ENCODE measurements at regions not wholly inside any gene's neighbourhood (a gene's known extent, or its start where the extent isn't known, plus 50 kb on each side); places are given as distances from the start of the nearest gene placed in this dataset.

DNA sequence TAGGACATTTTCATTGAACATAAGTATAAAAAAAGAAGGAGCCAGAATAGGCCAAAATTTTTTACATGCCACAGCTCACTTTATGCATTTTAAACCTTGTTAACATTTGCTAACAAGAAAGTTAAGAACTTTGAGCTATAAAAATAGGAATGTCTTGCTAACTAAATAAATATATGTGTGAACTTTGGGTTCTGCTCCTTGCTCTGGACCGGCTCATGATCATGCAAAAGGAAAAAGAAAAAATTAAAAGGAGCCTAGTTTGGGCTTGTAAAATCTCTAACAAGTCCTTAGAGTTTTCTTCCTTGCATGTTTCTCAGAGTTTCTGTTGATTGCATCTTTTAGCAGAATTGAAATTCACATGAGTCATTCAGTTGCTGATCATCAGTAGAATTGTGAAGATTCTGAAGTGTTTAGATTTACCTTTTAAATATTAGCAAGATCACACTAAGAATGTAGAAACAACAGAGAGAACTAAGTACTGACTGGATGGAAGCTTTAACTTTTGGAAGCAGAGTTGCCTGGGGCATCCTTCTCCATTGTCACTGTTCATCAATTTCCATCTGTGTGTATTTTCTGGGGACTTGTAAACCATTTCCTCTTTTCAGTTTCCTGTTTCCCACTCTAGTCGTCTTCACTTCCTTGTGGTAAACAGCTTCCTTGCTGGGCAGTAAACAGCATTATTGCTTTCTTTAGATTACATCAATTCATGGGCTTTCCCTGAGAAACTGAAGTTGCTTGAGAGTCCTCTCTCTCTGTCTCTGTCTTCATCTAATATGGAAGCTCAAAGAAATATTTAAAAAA lies 458.4 kb upstream of the BTBD3 start:
- Histone ChIP-seq H3K4me3 (no peak overlapping the region), H3K27ac (no peak overlapping the region), H3K36me3 (no peaks in the 10 kb centered on the region), H3K27me3 (no peaks in the 10 kb centered on the region), H3K9me3 (no peaks in the 10 kb centered on the region), H3K4me1 (peaks cover 0 to 5% of the 10 kb centered on the region in 2 donors)
- TF ChIP-seq, protein P1, sequence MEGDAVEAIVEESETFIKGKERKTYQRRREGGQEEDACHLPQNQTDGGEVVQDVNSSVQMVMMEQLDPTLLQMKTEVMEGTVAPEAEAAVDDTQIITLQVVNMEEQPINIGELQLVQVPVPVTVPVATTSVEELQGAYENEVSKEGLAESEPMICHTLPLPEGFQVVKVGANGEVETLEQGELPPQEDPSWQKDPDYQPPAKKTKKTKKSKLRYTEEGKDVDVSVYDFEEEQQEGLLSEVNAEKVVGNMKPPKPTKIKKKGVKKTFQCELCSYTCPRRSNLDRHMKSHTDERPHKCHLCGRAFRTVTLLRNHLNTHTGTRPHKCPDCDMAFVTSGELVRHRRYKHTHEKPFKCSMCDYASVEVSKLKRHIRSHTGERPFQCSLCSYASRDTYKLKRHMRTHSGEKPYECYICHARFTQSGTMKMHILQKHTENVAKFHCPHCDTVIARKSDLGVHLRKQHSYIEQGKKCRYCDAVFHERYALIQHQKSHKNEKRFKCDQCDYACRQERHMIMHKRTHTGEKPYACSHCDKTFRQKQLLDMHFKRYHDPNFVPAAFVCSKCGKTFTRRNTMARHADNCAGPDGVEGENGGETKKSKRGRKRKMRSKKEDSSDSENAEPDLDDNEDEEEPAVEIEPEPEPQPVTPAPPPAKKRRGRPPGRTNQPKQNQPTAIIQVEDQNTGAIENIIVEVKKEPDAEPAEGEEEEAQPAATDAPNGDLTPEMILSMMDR (IDR thresholded peaks at IDR 0.05): no peak
- DNase-seq (ENCODE audit: low spot score): no peak

- no peaks in the 10 kb centered on the region for H3K27me3 ChIP-seq
- H3K27ac ChIP-seq: no peak overlapping the region
- H3K36me3 ChIP-seq: no peaks in the 10 kb centered on the region
These were observed 450.3 kb upstream of the BTBD3 start for GRCh38 chr20:11467436-11467835.

GRCh38 chr20:11468880-11469279 lies 448.8 kb upstream of the BTBD3 start:
- Histone ChIP-seq H3K4me1 (no peaks in the 10 kb centered on the region), H3K27ac (no peak overlapping the region), H3K27me3 (no peaks in the 10 kb centered on the region), H3K4me3 (no peak overlapping the region), H3K9me3 (no peaks in the 10 kb centered on the region), H3K36me3 (no peaks in the 10 kb centered on the region)
- TF ChIP-seq, protein P1 (IDR thresholded peaks at IDR 0.05): no peak
- no peak for DNase-seq (ENCODE audit: low spot score)

More at GRCh38 chr20:11467436-11467835, 450.3 kb upstream of the BTBD3 start:
- Histone ChIP-seq H3K4me1 (no peaks in the 10 kb centered on the region), H3K4me3 (no peak overlapping the region), H3K9me3 (no peaks in the 10 kb centered on the region)
- no peak for DNase-seq (ENCODE audit: low spot score)
- TF ChIP-seq, protein P1 (IDR thresholded peaks at IDR 0.05): no peak

- H3K27me3 ChIP-seq: no peaks in the 10 kb centered on the region
- H3K4me3 ChIP-seq: no peak overlapping the region
- H3K9me3 ChIP-seq: no peaks in the 10 kb centered on the region
- H3K27ac ChIP-seq: no peak overlapping the region
- TF ChIP-seq, protein P1 (IDR thresholded peaks at IDR 0.05): no peak
- no peaks in the 10 kb centered on the region for H3K4me1 ChIP-seq
- no peak for DNase-seq (ENCODE audit: low spot score)
- no peaks in the 10 kb centered on the region for H3K36me3 ChIP-seq
These were observed 447.8 kb upstream of the BTBD3 start for GRCh38 chr20:11469795-11470435.

GRCh38 chr20:11473983-11474382 lies 443.7 kb upstream of the BTBD3 start:
- H3K27ac ChIP-seq: no peak overlapping the region
- DNase-seq (ENCODE audit: low spot score): no peak
- TF ChIP-seq, protein P1 (IDR thresholded peaks at IDR 0.05): no peak
- H3K27me3 ChIP-seq: no peaks in the 10 kb centered on the region
- peaks cover 0 to 6% of the 10 kb centered on the region in 2 donors for H3K9me3 ChIP-seq
- H3K4me3 ChIP-seq: no peak overlapping the region
- H3K36me3 ChIP-seq: no peaks in the 10 kb centered on the region
- no peaks in the 10 kb centered on the region for H3K4me1 ChIP-seq

Data from right atrium auricular region (tissue), 2 donors.